ENCODE measurements at regions not wholly inside any gene's neighbourhood (a gene's known extent, or its start where the extent isn't known, plus 50 kb on each side); places are given as distances from the start of the nearest gene placed in this dataset.

DNA sequence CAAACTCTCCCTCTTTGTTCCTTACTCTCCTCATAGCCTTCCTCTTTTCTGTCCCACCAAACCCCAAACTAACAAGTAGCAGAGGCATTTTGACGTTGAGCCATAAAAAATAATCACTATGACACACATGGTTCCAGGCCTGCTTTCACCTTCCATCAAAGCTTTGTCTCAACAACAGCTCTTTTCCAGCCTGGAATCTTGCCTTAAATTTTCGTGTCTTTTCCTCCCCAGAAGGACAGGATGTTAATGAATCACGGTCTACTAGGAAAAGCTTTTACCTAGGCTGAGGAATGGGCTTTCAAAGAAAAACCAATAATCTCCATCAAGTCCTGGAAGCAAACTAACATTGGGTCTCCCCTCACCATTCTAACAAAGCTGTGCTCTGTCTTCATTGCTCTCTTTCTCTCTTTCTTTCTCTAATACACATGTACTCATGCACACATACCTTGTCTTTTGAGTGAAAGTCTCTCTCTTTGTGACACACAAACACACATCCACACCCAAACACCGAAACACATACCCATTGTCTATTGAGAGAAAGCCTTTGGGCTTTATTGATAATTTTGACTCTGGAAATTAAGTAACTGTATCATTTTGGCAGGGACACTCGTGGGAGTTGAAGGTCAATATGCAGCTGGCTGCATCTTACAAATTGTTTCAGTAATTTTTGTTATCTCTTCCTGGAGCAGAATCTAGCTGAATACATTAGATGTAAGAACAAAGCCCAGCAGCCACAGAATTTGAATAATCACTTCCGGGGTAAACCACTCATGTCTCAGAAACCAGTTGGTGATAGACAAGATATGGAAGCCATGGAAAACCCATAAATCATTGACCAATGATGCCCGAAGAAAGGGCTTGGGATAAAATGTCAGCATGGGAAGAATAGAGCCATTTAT, 107.4 kb upstream of the SLC4A7 start:
- no CpG with 5 or more reads among the region's 7 CpGs for WGBS (ENCODE audit: extremely low coverage, insufficient read length, low lambda C conversion rate)

More for the DNA sequence above, 107.4 kb upstream of the SLC4A7 start:
- H3K9ac ChIP-seq (ENCODE audit: extremely low read depth, insufficient read length, low read length) = no peak overlapping the region
- Mint-ChIP-seq H3K4me1 (peaks cover 31 to 34% of the 10 kb centered on the region in 2 experiments), H3K27me3 (ENCODE audit: low read depth) (no peaks in the 10 kb centered on the region), H3K9me3 (no peaks in the 10 kb centered on the region), H3K36me3 (ENCODE audit: insufficient read depth in 1 of 3, low read depth in 3 of 3) (no peaks in the 10 kb centered on the region), H3K27ac (peak overlapping the region in 2 of 3 experiments; percentile 1 to 56; a peak in 3 of 7 replicates), H3K4me3 (no peak overlapping the region)
- H3K4ac ChIP-seq (ENCODE audit: low read depth, low read length) = no peak overlapping the region
- H4K20me1 ChIP-seq (ENCODE audit: control insufficient read depth, insufficient read depth, insufficient read length) = no peaks in the 10 kb centered on the region
- no peak overlapping the region for H2BK20ac ChIP-seq (ENCODE audit: low read depth, low read length, poor library complexity, severe bottlenecking)
- no peak overlapping the region for H4K5ac ChIP-seq (ENCODE audit: insufficient read length, low read depth, low read length)
- no peaks in the 10 kb centered on the region for H3K23me2 ChIP-seq (ENCODE audit: insufficient read length, low read depth, low read length, poor library complexity, severe bottlenecking)
- H3K4me2 ChIP-seq (ENCODE audit: insufficient read depth, insufficient read length, low read length) = no peak overlapping the region
- H3K23ac ChIP-seq (ENCODE audit: insufficient read length, low read depth, low read length) = no peak overlapping the region
- no peak for TF ChIP-seq CTCF (conservative IDR thresholded peaks at IDR 0.05)
- H3K79me2 ChIP-seq (ENCODE audit: insufficient read depth, low read length) = no peaks in the 10 kb centered on the region
- peaks cover 5% of the 10 kb centered on the region; the same call in 1 of the 2 replicates for H3K4me1 ChIP-seq (ENCODE audit: insufficient read depth, low read length)
- no peak overlapping the region for H3K18ac ChIP-seq (ENCODE audit: insufficient read length, low read depth, low read length)
- no peak for DNase-seq
- no peak overlapping the region for H2BK12ac ChIP-seq (ENCODE audit: insufficient read length, low read depth, low read length)
- H3K14ac ChIP-seq (ENCODE audit: insufficient read depth, low read length) = no peak overlapping the region
- no peaks in the 10 kb centered on the region for H3K27me3 ChIP-seq (ENCODE audit: insufficient read depth, low read length)
- H3K56ac ChIP-seq (ENCODE audit: insufficient read length, low read depth, low read length) = no peak overlapping the region
- H4K91ac ChIP-seq (ENCODE audit: insufficient read length, low read depth, low read length) = no peak overlapping the region
- no peaks in the 10 kb centered on the region for H3K79me1 ChIP-seq (ENCODE audit: insufficient read depth, low read depth, low read length, poor library complexity, severe bottlenecking)
- no peak overlapping the region for H4K8ac ChIP-seq (replicated peaks; ENCODE audit: insufficient read length, low read depth, low read length)
- no peak overlapping the region for H2AFZ ChIP-seq (ENCODE audit: low read length)
- H3K9me3 ChIP-seq (ENCODE audit: control insufficient read depth, low read depth, low read length) = no peaks in the 10 kb centered on the region
- H2BK5ac ChIP-seq (ENCODE audit: insufficient read length, low read length) = no peak overlapping the region
- H2BK120ac ChIP-seq (ENCODE audit: low read depth, low read length, poor library complexity, severe bottlenecking) = no peak overlapping the region
- no peak overlapping the region for H2AK5ac ChIP-seq (ENCODE audit: insufficient read length, low read length)
- no peak overlapping the region for H3T11ph ChIP-seq (ENCODE audit: low read length)
- H2BK15ac ChIP-seq (ENCODE audit: low read depth, low read length) = no peak overlapping the region
- no peak overlapping the region for H3K27ac ChIP-seq (ENCODE audit: insufficient read length, low read depth, low read length)
